Esophagus (tissue), 2 donors: ENCODE measurements at regions not wholly inside any gene's neighbourhood (a gene's known extent, or its start where the extent isn't known, plus 50 kb on each side); places are given as distances from the start of the nearest gene placed in this dataset.

Experiments used
- H3K27ac ChIP-seq, 2 donors: one replicate each; pipeline ENCODE4 v1.5.1; 2013; ENCODE audit warnings: low read depth in 2 of 2, mild to moderate bottlenecking in 2 of 2, inconsistent platforms in 1 of 2, low read length in 1 of 2, moderate library complexity in 1 of 2
- H3K27me3 ChIP-seq, 2 donors: one replicate each; pipeline ENCODE4 v1.6.1; 2013; ENCODE audit warnings: low read length in 2 of 2, control low read depth in 1 of 2, mild to moderate bottlenecking in 1 of 2; ENCODE audit not compliant: insufficient read depth in 2 of 2, control insufficient read depth in 1 of 2
- H3K36me3 ChIP-seq, 2 donors: one replicate each; pipeline ENCODE4 v1.6.1; 2013; ENCODE audit warnings: low read length in 1 of 2; ENCODE audit not compliant: control insufficient read depth in 2 of 2, insufficient read depth in 2 of 2
- H3K4me1 ChIP-seq, 2 donors: one replicate each; pipeline ENCODE4 v1.6.1; 2013; ENCODE audit warnings: low read length in 1 of 2; ENCODE audit not compliant: control insufficient read depth in 2 of 2, insufficient read depth in 2 of 2
- H3K4me3 ChIP-seq, 2 donors: one replicate each; pipeline ENCODE4 v1.5.1; 2013; ENCODE audit warnings: low read length in 2 of 2, mild to moderate bottlenecking in 2 of 2, low read depth in 1 of 2, moderate library complexity in 1 of 2
- H3K9me3 ChIP-seq, 2 donors: one replicate each; pipeline ENCODE4 v1.6.1; 2013; ENCODE audit warnings: mild to moderate bottlenecking in 2 of 2, low read depth in 1 of 2, low read length in 1 of 2, moderate library complexity in 1 of 2; ENCODE audit not compliant: control insufficient read depth in 2 of 2, insufficient read depth in 1 of 2
- WGBS, 2 donors: extraction: QIAGEN DNeasy Blood & Tissue Kit; methylation state at CpG; one replicate each; pipeline ENCODE4 v1.1.7; 2013; 5-methylcytosine and 5-hydroxymethylcytosine counted together
- donor health status: healthy with polysubstance abuse.
- donor health status: Bipolar disorder and iron deficiency.

DNA sequence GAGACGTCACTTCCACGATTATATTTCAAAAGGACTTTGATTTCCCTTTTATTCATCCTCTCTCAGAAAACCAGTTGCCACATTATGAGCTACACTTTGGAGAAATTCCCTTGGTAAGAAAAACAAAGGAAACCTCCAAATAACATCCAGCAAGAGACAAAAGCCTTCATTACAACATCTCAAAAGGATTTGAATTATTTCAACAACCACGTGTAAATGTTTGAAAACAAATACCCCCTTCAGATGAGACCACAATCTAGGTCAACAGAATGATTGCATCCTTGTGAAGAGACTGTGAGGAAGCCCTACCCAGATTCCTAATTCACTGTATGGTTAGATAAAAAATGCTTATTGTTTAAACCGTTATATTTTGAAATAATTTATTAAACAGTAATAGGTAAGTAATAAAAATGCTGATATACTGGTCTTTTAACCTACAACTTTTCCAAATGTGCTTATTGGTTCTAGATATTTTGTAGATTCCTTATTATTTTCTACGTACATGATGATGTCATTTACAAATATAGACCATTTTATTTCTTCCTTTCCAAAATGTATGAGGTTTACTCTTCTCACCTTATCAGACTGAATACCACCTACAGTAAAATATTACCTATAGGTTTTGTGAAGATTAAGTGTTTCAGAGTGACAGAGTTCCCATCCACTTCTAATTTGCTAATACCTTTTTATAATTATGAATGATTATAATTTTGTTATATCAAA is 922.7 kb upstream of the CHAC2 start:
- H3K4me1 ChIP-seq, result no peaks in the 10 kb centered on the region
- H3K27ac ChIP-seq, result no peak overlapping the region
- 63 to 67% methylated on average over 5 of the region's 5 CpGs for WGBS, 2 donors
- no peaks in the 10 kb centered on the region for H3K9me3 ChIP-seq
- no peaks in the 10 kb centered on the region for H3K36me3 ChIP-seq
- no peaks in the 10 kb centered on the region for H3K27me3 ChIP-seq
- H3K4me3 ChIP-seq, result no peak overlapping the region

DNA sequence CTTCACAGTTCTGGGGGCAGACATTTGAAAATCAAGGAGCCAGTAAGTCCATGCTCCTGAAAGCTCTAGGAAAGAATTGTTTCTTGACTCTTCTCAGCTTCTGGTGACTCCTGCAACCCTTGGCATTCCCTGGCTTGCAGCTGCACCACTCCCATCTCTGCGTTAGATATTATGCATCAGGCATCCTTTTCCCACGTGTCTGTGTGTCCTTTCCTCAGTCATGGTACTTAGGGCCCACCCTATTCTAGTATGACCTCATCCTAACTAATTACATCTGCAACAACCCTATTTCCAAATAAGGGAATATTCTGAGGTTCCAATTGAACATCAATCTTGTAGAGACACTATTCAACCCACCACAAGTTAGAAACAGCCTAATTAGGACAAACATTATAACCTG is 931.7 kb upstream of the CHAC2 start:
- Histone ChIP-seq H3K4me3 (no peak overlapping the region), H3K4me1 (no peaks in the 10 kb centered on the region), H3K27ac (no peak overlapping the region), H3K36me3 (no peaks in the 10 kb centered on the region), H3K27me3 (no peaks in the 10 kb centered on the region), H3K9me3 (no peaks in the 10 kb centered on the region)
- 76 to 77% methylated on average over 2 of the region's 2 CpGs for WGBS, 2 donors

DNA sequence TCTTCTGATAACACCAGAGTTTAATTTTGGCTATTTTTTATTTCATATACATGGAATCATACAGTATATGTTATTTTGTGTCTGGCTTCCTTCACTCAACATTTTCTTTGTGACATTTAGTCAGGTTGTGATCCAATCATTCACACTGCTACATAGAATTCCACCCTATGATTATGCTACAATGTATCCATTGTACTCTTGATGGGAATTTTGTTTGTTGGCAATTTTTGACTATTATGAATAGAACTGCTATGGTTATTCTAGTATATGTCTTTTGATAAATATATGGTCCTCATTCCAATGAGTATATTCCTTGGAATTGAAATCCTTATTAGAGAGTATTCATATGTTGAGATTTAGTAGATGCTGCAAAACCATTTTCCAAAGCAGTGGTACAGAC is 936.4 kb upstream of the CHAC2 start:
- no peak overlapping the region for H3K27ac ChIP-seq
- H3K4me1 ChIP-seq, result no peaks in the 10 kb centered on the region
- no peaks in the 10 kb centered on the region for H3K27me3 ChIP-seq
- H3K36me3 ChIP-seq, result no peaks in the 10 kb centered on the region
- no peaks in the 10 kb centered on the region for H3K9me3 ChIP-seq
- no peak overlapping the region for H3K4me3 ChIP-seq

DNA sequence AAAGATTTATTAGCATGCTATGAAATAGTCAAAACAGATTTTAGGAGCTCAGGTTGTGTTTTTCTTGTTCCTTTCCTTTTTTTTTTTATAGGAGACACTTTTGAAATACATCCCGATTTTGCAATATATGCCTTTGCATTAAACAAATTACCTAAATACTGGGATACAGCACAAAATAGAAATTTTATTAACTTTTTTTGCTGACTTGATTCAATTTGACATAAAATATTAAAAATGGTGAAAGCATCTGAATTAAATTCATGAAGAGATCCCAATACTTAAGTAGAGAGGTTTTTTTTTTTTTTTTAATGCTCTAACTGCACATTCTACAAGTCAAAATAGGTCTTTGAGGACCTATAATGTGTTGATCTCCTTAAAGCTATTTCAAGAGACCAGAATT is 939.5 kb upstream of the CHAC2 start:
- Histone ChIP-seq H3K27me3 (no peaks in the 10 kb centered on the region), H3K4me3 (no peak overlapping the region), H3K4me1 (no peaks in the 10 kb centered on the region), H3K9me3 (no peaks in the 10 kb centered on the region), H3K27ac (no peak overlapping the region), H3K36me3 (no peaks in the 10 kb centered on the region)
- WGBS, 2 donors, result 94 to 95% methylated on average over 1 of the region's 1 CpG

DNA sequence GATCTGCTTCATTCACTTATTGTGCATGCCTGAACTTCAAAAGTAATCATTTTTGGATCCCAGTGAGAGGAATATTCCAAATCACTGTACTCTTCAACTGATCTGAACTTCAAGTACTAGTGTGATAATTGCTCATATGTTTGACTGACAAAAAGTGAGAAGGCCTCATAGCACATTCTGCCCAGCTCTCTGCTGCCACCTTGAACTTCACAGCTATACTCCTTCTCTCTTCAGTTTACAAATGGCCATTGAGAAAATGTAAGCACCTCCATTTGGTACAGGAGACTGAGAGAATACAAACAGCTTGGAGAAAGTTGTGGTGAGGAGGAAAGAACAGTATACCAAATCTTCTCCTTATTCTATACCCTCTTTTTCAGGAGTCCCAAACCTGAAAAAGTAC is 946.0 kb upstream of the CHAC2 start:
- H3K4me3 ChIP-seq, result no peak overlapping the region
- no peak overlapping the region for H3K27ac ChIP-seq
- no peaks in the 10 kb centered on the region for H3K9me3 ChIP-seq
- no peaks in the 10 kb centered on the region for H3K4me1 ChIP-seq
- H3K36me3 ChIP-seq, result no peaks in the 10 kb centered on the region
- no peaks in the 10 kb centered on the region for H3K27me3 ChIP-seq

DNA sequence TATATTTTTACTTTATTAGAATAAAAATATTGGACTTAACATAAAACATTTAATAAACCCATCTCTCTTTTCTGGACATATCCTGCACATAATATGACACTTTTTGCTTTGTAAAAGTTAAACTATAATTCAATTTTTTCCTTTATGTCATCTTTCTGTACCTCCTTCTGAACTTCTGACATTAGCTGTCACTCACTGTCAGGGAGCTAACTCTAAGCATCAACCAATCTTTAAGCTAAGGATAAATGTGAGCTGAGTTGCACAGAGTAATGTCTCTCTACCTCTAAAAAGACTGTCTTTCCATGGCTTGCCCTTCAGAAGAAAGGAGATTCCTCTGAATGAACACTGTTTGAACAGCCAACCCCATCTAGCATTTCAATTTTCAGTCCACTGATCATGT is 948.6 kb upstream of the CHAC2 start:
- no peaks in the 10 kb centered on the region for H3K9me3 ChIP-seq
- H3K4me3 ChIP-seq, result no peak overlapping the region
- no peaks in the 10 kb centered on the region for H3K27me3 ChIP-seq
- no peaks in the 10 kb centered on the region for H3K36me3 ChIP-seq
- no peak overlapping the region for H3K27ac ChIP-seq
- H3K4me1 ChIP-seq, result no peaks in the 10 kb centered on the region

DNA sequence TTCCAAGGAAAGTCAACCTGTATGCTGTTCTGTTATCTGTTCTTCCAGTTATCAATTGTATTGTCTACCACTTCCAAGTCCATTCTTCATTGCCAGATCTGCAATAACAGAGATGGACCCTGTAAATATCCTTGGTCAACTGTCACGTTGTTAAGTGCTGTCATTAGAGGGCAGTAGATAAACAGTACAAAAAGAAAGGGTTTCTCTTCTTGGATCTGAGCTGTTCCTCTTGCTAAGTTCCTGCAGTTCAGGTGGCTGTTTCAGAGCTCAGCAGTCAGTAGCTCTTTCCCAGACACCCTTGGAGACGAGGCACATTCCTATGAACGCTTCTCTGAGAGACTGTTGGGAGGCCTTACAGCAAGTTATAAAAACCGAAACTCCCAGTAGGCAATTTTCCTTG is 957.1 kb upstream of the CHAC2 start:
- Histone ChIP-seq H3K9me3 (no peaks in the 10 kb centered on the region), H3K4me3 (no peak overlapping the region), H3K36me3 (no peaks in the 10 kb centered on the region), H3K4me1 (no peaks in the 10 kb centered on the region), H3K27ac (no peak overlapping the region), H3K27me3 (no peaks in the 10 kb centered on the region)
- WGBS, 2 donors, result 29 to 36% methylated on average over 4 of the region's 4 CpGs

DNA sequence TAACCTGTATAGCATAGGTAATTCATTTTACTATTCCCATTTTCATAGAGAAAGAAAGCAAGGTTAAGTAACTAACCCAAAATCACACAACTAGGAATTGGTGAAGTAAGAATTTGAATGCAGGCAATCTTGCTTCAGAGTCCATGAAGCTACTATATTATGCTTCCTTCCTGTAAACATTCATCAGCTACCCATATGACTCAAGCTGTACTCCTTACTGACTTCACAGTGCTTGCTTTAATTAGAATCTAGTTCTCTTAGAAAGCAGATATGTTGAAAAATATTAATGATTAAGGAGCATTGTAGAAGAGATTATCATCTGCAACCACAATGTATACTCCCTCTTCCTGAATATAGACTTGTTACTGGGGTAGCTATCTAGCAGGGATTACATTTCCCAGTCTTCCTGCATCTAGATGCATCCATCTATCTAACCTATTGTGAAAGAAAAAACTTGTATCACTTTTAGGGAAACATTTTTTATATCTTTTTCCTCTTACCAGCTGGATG is 961.6 kb upstream of the CHAC2 start:
- Histone ChIP-seq H3K36me3 (no peaks in the 10 kb centered on the region), H3K27ac (no peak overlapping the region), H3K4me1 (no peaks in the 10 kb centered on the region), H3K27me3 (no peaks in the 10 kb centered on the region), H3K9me3 (no peaks in the 10 kb centered on the region), H3K4me3 (no peak overlapping the region)

DNA sequence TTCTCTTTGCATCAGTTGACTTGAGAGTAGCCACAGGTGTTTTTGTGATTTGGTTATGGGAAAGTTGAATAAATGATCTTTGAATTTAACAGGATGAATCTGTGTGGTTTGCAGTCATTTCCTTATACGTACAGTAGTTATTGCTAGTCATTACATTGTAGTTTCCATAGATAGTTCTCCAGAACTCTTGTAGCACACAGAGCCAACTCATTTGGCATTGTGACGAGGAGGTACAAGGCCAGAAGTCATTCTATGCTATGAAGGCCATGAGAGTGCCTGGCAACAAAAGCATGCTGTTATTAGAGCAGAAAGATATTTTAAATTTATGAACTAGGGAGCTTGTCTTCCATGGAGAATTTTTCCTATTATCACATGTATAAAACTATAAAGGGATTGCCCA is 973.0 kb upstream of the CHAC2 start:
- WGBS, 2 donors, result 52 to 60% methylated on average over 2 of the region's 2 CpGs
- H3K9me3 ChIP-seq, result no peaks in the 10 kb centered on the region
- no peaks in the 10 kb centered on the region for H3K27me3 ChIP-seq
- no peaks in the 10 kb centered on the region for H3K36me3 ChIP-seq
- H3K4me1 ChIP-seq, result no peaks in the 10 kb centered on the region
- no peak overlapping the region for H3K4me3 ChIP-seq
- H3K27ac ChIP-seq, result no peak overlapping the region

DNA sequence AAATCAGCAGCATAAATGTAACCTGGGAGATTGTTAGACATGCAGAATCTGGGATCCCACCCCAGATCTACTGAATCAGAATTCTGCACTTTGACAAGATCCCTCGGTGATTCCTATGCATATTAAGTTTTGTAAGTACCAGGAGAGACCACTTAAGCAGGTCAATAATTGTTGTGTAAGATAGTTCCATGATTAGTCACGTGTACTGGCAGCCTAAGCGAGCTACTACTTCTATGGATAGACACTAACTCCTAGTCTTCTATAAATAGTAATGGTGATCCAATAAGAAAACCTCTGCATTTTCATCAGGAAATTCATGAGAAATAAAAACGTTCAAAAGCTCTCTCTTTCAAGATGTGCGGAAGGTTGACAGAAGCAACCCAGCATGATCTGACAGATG is 988.2 kb upstream of the CHAC2 start:
- WGBS, 2 donors, result 69 to 71% methylated on average over 5 of the region's 5 CpGs
- Histone ChIP-seq H3K27ac (no peak overlapping the region), H3K36me3 (no peaks in the 10 kb centered on the region), H3K27me3 (no peaks in the 10 kb centered on the region), H3K4me1 (no peaks in the 10 kb centered on the region), H3K4me3 (no peak overlapping the region), H3K9me3 (no peaks in the 10 kb centered on the region)
